H9 (cell line): ENCODE measurements at regions not wholly inside any gene's neighbourhood (a gene's known extent, or its start where the extent isn't known, plus 50 kb on each side); places are given as distances from the start of the nearest gene placed in this dataset.

Experiments used
- DNase-seq: peaks from one replicate; pipeline ENCODE4 v3.0.0-alpha.2; 2017
- H2AFZ ChIP-seq: one replicate; pipeline ENCODE4 v1.6.1; 2013; ENCODE audit warnings: mild to moderate bottlenecking, low read length, control low read depth, moderate library complexity
- H2AK5ac ChIP-seq: 2 replicates; pipeline ENCODE4 v1.6.1; 2013; ENCODE audit warnings: low read length, control low read depth, mixed read lengths; ENCODE audit not compliant: insufficient read length
- H2BK120ac ChIP-seq: one replicate; pipeline ENCODE4 v1.6.1; 2013; ENCODE audit warnings: low read depth, mild to moderate bottlenecking, low read length, control low read depth, inconsistent platforms; ENCODE audit not compliant: poor library complexity, severe bottlenecking
- H2BK12ac ChIP-seq: 2 replicates; pipeline ENCODE4 v1.6.1; 2013; ENCODE audit warnings: low read length, control low read depth, mixed read lengths, low read depth; ENCODE audit not compliant: insufficient read length
- H2BK15ac ChIP-seq: 2 replicates; pipeline ENCODE4 v1.6.1; 2013; ENCODE audit warnings: low read depth, low read length, control low read depth
- H2BK20ac ChIP-seq: one replicate; pipeline ENCODE4 v1.6.1; 2013; ENCODE audit warnings: low read depth, mild to moderate bottlenecking, low read length, control low read depth, inconsistent platforms; ENCODE audit not compliant: poor library complexity, severe bottlenecking
- H2BK5ac ChIP-seq: 2 replicates; pipeline ENCODE4 v1.6.1; 2013; ENCODE audit warnings: low read length, control low read depth, mixed read lengths; ENCODE audit not compliant: insufficient read length
- H3K14ac ChIP-seq: 2 replicates; pipeline ENCODE4 v1.6.1; 2013; ENCODE audit warnings: low read length, control low read depth; ENCODE audit not compliant: insufficient read depth
- H3K18ac ChIP-seq: 2 replicates; pipeline ENCODE4 v1.6.1; 2013; ENCODE audit warnings: low read depth, mild to moderate bottlenecking, mixed read lengths, low read length, control low read depth; ENCODE audit not compliant: insufficient read length
- H3K23ac ChIP-seq: 2 replicates; pipeline ENCODE4 v1.6.1; 2013; ENCODE audit warnings: low read length, control low read depth, mixed read lengths, low read depth; ENCODE audit not compliant: insufficient read length
- H3K23me2 ChIP-seq: 2 replicates; pipeline ENCODE4 v1.6.1; 2013; ENCODE audit warnings: low read depth, mild to moderate bottlenecking, mixed read lengths, low read length, control low read depth; ENCODE audit not compliant: insufficient read length, poor library complexity, severe bottlenecking
- H3K27ac ChIP-seq: 2 replicates; pipeline ENCODE4 v1.5.1; 2013; ENCODE audit warnings: low read length, control low read depth, mixed read lengths, low read depth; ENCODE audit not compliant: insufficient read length
- H3K27me3 ChIP-seq: 2 replicates; pipeline ENCODE4 v1.6.1; 2013; ENCODE audit warnings: low read length, control low read depth, inconsistent platforms; ENCODE audit not compliant: insufficient read depth
- H3K4ac ChIP-seq: 2 replicates; pipeline ENCODE4 v1.6.1; 2013; ENCODE audit warnings: low read depth, mild to moderate bottlenecking, control low read depth, inconsistent platforms, low read length, moderate library complexity
- H3K4me1 ChIP-seq: 2 replicates; pipeline ENCODE4 v1.6.1; 2013; ENCODE audit warnings: low read length, control low read depth, inconsistent platforms; ENCODE audit not compliant: insufficient read depth
- H3K4me2 ChIP-seq: 2 replicates; pipeline ENCODE4 v1.6.1; 2013; ENCODE audit warnings: low read length, control low read depth, mixed read lengths; ENCODE audit not compliant: insufficient read length, insufficient read depth
- H3K56ac ChIP-seq: 2 replicates; pipeline ENCODE4 v1.6.1; 2013; ENCODE audit warnings: low read depth, mild to moderate bottlenecking, mixed read lengths, low read length, control low read depth; ENCODE audit not compliant: insufficient read length
- H3K79me1 ChIP-seq: 2 replicates; pipeline ENCODE4 v1.6.1; 2013; ENCODE audit warnings: low read depth, mild to moderate bottlenecking, moderate library complexity, low read length, control low read depth, inconsistent platforms; ENCODE audit not compliant: insufficient read depth, poor library complexity, severe bottlenecking
- H3K79me2 ChIP-seq: 2 replicates; pipeline ENCODE4 v1.6.1; 2013; ENCODE audit warnings: low read length, control low read depth, inconsistent platforms; ENCODE audit not compliant: insufficient read depth
- H3K9ac ChIP-seq: 2 replicates; pipeline ENCODE4 v1.6.1; 2013; ENCODE audit warnings: low read length, control low read depth, mixed read lengths; ENCODE audit not compliant: insufficient read length; ENCODE audit errors: extremely low read depth
- H3K9me3 ChIP-seq: one replicate; pipeline ENCODE4 v1.6.1; 2013; ENCODE audit warnings: low read depth, low read length, inconsistent platforms; ENCODE audit not compliant: control insufficient read depth
- H3T11ph ChIP-seq: one replicate; pipeline ENCODE4 v1.6.1; 2013; ENCODE audit warnings: mild to moderate bottlenecking, low read length, control low read depth, inconsistent platforms
- H4K20me1 ChIP-seq: one replicate; pipeline ENCODE4 v1.6.1; 2013; ENCODE audit not compliant: control insufficient read depth, insufficient read length, insufficient read depth
- H4K5ac ChIP-seq: 2 replicates; pipeline ENCODE4 v1.6.1; 2013; ENCODE audit warnings: low read depth, mild to moderate bottlenecking, mixed read lengths, low read length, control low read depth; ENCODE audit not compliant: insufficient read length
- H4K8ac ChIP-seq: replicated peaks from 2 replicates; pipeline ENCODE4 v1.6.1; 2013; ENCODE audit warnings: low read length, control low read depth, mixed read lengths, low read depth; ENCODE audit not compliant: insufficient read length
- H4K91ac ChIP-seq: 2 replicates; pipeline ENCODE4 v1.6.1; 2013; ENCODE audit warnings: low read depth, mild to moderate bottlenecking, moderate library complexity, mixed read lengths, low read length, control low read depth; ENCODE audit not compliant: insufficient read length
- H3K27ac Mint-ChIP-seq, 3 experiments: 2 replicates in 2 of 3; 3 replicates in 1 of 3; pipeline ENCODE4 v1.8.0; 2020 to 2021; ENCODE audit warnings: mixed read lengths in 3 of 3, mild to moderate bottlenecking in 1 of 3, moderate library complexity in 1 of 3
- H3K27me3 Mint-ChIP-seq: 2 replicates; pipeline ENCODE4 v1.8.0; 2021; ENCODE audit warnings: low read depth, mild to moderate bottlenecking, moderate library complexity, mixed read lengths
- H3K36me3 Mint-ChIP-seq, 3 experiments: 2 replicates in 2 of 3; 3 replicates in 1 of 3; pipeline ENCODE4 v1.8.0; 2020 to 2021; ENCODE audit warnings: low read depth in 3 of 3, mixed read lengths in 3 of 3; ENCODE audit not compliant: insufficient read depth in 1 of 3
- H3K4me1 Mint-ChIP-seq, 2 experiments: 2 replicates each; pipeline ENCODE4 v1.8.0; 2020; ENCODE audit warnings: mixed read lengths in 2 of 2
- H3K4me3 Mint-ChIP-seq, 2 experiments: 2 replicates in 1 of 2; 3 replicates in 1 of 2; pipeline ENCODE4 v1.8.0; 2020 to 2021; ENCODE audit warnings: mild to moderate bottlenecking in 2 of 2, mixed read lengths in 2 of 2, moderate library complexity in 1 of 2
- H3K9me3 Mint-ChIP-seq, 2 experiments: 2 replicates in 1 of 2; 3 replicates in 1 of 2; pipeline ENCODE4 v1.8.0; 2020; ENCODE audit warnings: mild to moderate bottlenecking in 2 of 2, mixed read lengths in 2 of 2, moderate library complexity in 1 of 2
- WGBS: extraction: QIAGEN DNeasy Blood & Tissue Kit; methylation state at CpG from one replicate; pipeline ENCODE4 v1.1.7; 2013; ENCODE audit warnings: missing lambda C conversion rate, low lambda C conversion rate, mixed read lengths; ENCODE audit not compliant: insufficient read length; ENCODE audit errors: extremely low coverage; 5-methylcytosine and 5-hydroxymethylcytosine counted together
- TF ChIP-seq, protein P1 (sequence below): fragments of 200-600 bp; sonication (generic); conservative IDR thresholded peaks from 3 replicates; pipeline ENCODE4 v1.8.0; 2021; ENCODE audit warnings: antibody characterized with exemption, mild to moderate bottlenecking

DNA sequence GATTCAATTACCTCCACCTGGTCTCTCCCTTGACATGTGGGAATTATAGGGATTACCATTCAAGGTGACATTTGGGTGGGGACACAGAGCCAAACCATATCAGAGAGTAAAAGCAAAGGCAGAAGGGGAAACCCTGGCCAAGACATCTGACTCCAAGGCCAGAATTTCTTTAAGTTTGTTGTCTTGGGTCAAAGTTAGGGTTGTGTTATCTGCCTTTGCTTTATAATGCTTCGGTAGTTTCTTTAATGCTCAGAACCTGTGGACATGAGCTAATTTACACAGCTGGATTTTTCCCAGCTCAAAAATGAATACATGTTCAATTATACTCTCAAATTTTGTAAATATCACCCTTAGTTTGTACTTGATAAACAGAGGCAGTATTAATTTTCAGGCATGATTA is 1074.4 kb downstream of the ADGRL2 start:
- H3K9me3 ChIP-seq: no peaks in the 10 kb centered on the region
- no peak overlapping the region for H3K27ac Mint-ChIP-seq
- H4K8ac ChIP-seq: no peak overlapping the region
- H3K36me3 Mint-ChIP-seq: no peaks in the 10 kb centered on the region
- H3K56ac ChIP-seq: no peak overlapping the region
- no peak for DNase-seq
- H3K27me3 ChIP-seq: no peaks in the 10 kb centered on the region
- H3K4me1 ChIP-seq: no peaks in the 10 kb centered on the region
- no peak overlapping the region for H2AK5ac ChIP-seq
- no peak overlapping the region for H3K4me3 Mint-ChIP-seq
- H2BK15ac ChIP-seq: no peak overlapping the region
- no peaks in the 10 kb centered on the region for H4K20me1 ChIP-seq
- no peak overlapping the region for H3K23ac ChIP-seq
- H3K27ac ChIP-seq: no peak overlapping the region
- H3K4me1 Mint-ChIP-seq: no peaks in the 10 kb centered on the region
- no peak overlapping the region for H2BK20ac ChIP-seq
- H3K18ac ChIP-seq: no peak overlapping the region
- H2AFZ ChIP-seq: no peak overlapping the region
- no peaks in the 10 kb centered on the region for H3K79me1 ChIP-seq
- H3K9ac ChIP-seq: no peak overlapping the region
- no peak overlapping the region for H4K5ac ChIP-seq
- no CpG with 5 or more reads among the region's 1 CpG for WGBS
- H3K23me2 ChIP-seq: no peaks in the 10 kb centered on the region
- H3K79me2 ChIP-seq: no peaks in the 10 kb centered on the region
- no peak overlapping the region for H2BK12ac ChIP-seq
- H4K91ac ChIP-seq: no peak overlapping the region
- H3K4me2 ChIP-seq: no peak overlapping the region
- no peaks in the 10 kb centered on the region for H3K9me3 Mint-ChIP-seq
- no peak overlapping the region for H3T11ph ChIP-seq
- H3K4ac ChIP-seq: no peak overlapping the region
- H3K14ac ChIP-seq: no peak overlapping the region
- H2BK5ac ChIP-seq: no peak overlapping the region
- TF ChIP-seq, protein P1, sequence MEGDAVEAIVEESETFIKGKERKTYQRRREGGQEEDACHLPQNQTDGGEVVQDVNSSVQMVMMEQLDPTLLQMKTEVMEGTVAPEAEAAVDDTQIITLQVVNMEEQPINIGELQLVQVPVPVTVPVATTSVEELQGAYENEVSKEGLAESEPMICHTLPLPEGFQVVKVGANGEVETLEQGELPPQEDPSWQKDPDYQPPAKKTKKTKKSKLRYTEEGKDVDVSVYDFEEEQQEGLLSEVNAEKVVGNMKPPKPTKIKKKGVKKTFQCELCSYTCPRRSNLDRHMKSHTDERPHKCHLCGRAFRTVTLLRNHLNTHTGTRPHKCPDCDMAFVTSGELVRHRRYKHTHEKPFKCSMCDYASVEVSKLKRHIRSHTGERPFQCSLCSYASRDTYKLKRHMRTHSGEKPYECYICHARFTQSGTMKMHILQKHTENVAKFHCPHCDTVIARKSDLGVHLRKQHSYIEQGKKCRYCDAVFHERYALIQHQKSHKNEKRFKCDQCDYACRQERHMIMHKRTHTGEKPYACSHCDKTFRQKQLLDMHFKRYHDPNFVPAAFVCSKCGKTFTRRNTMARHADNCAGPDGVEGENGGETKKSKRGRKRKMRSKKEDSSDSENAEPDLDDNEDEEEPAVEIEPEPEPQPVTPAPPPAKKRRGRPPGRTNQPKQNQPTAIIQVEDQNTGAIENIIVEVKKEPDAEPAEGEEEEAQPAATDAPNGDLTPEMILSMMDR: no peak
- no peak overlapping the region for H2BK120ac ChIP-seq
- no peaks in the 10 kb centered on the region for H3K27me3 Mint-ChIP-seq
